ENCODE measurements at regions not wholly inside any gene's neighbourhood (a gene's known extent, or its start where the extent isn't known, plus 50 kb on each side); places are given as distances from the start of the nearest gene placed in this dataset.

- WGBS (ENCODE audit: insufficient coverage), result 100% methylated on average over 1 of the region's 1 CpG
- CTCF ChIA-PET, result no interaction called here
Observed at GRCh38 chr5:68494771-68495170, 279.2 kb downstream of the PIK3R1 start.

GRCh38 chr5:68499987-68500386 lies 284.4 kb downstream of the PIK3R1 start:
- no CpG with 5 or more reads among the region's 4 CpGs for WGBS (ENCODE audit: insufficient coverage)
- H3K27ac Mint-ChIP-seq, result no peak overlapping the region

More at GRCh38 chr5:68494771-68495170, 279.2 kb downstream of the PIK3R1 start:
- H3K9me3 Mint-ChIP-seq (ENCODE audit: insufficient read depth), result peaks cover 11% of the 10 kb centered on the region
- no peak overlapping the region for H3K27ac Mint-ChIP-seq
- Histone ChIP-seq H3K4me1 (ENCODE audit: control insufficient read depth in 2 of 2, insufficient read depth in 2 of 2, low read length in 2 of 2) (no peaks in the 10 kb centered on the region), H3K9ac (ENCODE audit: low read length) (no peak overlapping the region), H3K4me2 (replicated peaks; ENCODE audit: low read depth, low read length, poor library complexity, severe bottlenecking) (no peak overlapping the region), H3K9me3 (ENCODE audit: control extremely low read depth in 1 of 3, control insufficient read depth in 2 of 3, insufficient read depth in 1 of 3, low read length in 2 of 3) (peaks cover 3 to 22% (median 18%) of the 10 kb centered on the region in 3 donors), H3K27me3 (replicated peaks in 1 of 4; ENCODE audit: control extremely low read depth in 1 of 4, control insufficient read depth in 3 of 4, insufficient read depth in 4 of 4, low read length in 3 of 4) (no peaks in the 10 kb centered on the region), H3K27ac (ENCODE audit: low read length in 2 of 2) (no peak overlapping the region), H3K79me2 (ENCODE audit: control insufficient read depth, insufficient read depth, low read length) (no peaks in the 10 kb centered on the region), H2AFZ (ENCODE audit: insufficient read depth, low read depth, low read length, poor library complexity, severe bottlenecking) (no peak overlapping the region), H4K20me1 (ENCODE audit: control insufficient read depth, insufficient read depth, low read length, poor library complexity, severe bottlenecking) (no peaks in the 10 kb centered on the region), H3K36me3 (replicated peaks in 1 of 2; ENCODE audit: control extremely low read depth in 1 of 2, control insufficient read depth in 1 of 2, extremely low read depth in 1 of 2, insufficient read depth in 2 of 2, low read length in 1 of 2) (no peaks in the 10 kb centered on the region), H3K4me3 (ENCODE audit: control extremely low read depth in 1 of 5, extremely low read depth in 1 of 5, insufficient read depth in 1 of 5, low read depth in 2 of 5, low read length in 4 of 5) (no peak overlapping the region)
- TF ChIP-seq CTCF (IDR thresholded peaks at IDR 0.05), result no peak
- TF ChIP-seq EZH2 (IDR thresholded peaks at IDR 0.05; ENCODE audit: borderline replicate concordance, insufficient read depth, low read depth, low read length, poor library complexity, severe bottlenecking), result no peak
- POLR2A ChIA-PET, result no interaction called here
- DNase-seq (no peak), ATAC-seq (ENCODE audit: low read depth) (no peak)
- H3K4me1 Mint-ChIP-seq, result no peaks in the 10 kb centered on the region
- no peaks in the 10 kb centered on the region for H3K27me3 Mint-ChIP-seq
- intact Hi-C loops (cut with micrococcal nuclease), result no loop called here
- no peak overlapping the region for H3K4me3 Mint-ChIP-seq

More at GRCh38 chr5:68499987-68500386, 284.4 kb downstream of the PIK3R1 start:
- CTCF ChIA-PET, result no interaction called here
- Mint-ChIP-seq H3K27me3 (no peaks in the 10 kb centered on the region), H3K9me3 (ENCODE audit: insufficient read depth) (peaks cover 13% of the 10 kb centered on the region), H3K4me1 (no peaks in the 10 kb centered on the region), H3K4me3 (no peak overlapping the region)
- Histone ChIP-seq H3K4me1 (ENCODE audit: control insufficient read depth in 2 of 2, insufficient read depth in 2 of 2, low read length in 2 of 2) (no peaks in the 10 kb centered on the region), H3K9ac (ENCODE audit: low read length) (no peak overlapping the region), H3K27me3 (replicated peaks in 1 of 4; ENCODE audit: control extremely low read depth in 1 of 4, control insufficient read depth in 3 of 4, insufficient read depth in 4 of 4, low read length in 3 of 4) (no peaks in the 10 kb centered on the region), H3K9me3 (ENCODE audit: control extremely low read depth in 1 of 3, control insufficient read depth in 2 of 3, insufficient read depth in 1 of 3, low read length in 2 of 3) (peaks cover 3 to 22% (median 21%) of the 10 kb centered on the region in 3 donors), H4K20me1 (ENCODE audit: control insufficient read depth, insufficient read depth, low read length, poor library complexity, severe bottlenecking) (no peaks in the 10 kb centered on the region), H3K27ac (ENCODE audit: low read length in 2 of 2) (no peak overlapping the region), H3K36me3 (replicated peaks in 1 of 2; ENCODE audit: control extremely low read depth in 1 of 2, control insufficient read depth in 1 of 2, extremely low read depth in 1 of 2, insufficient read depth in 2 of 2, low read length in 1 of 2) (no peaks in the 10 kb centered on the region), H3K4me3 (ENCODE audit: control extremely low read depth in 1 of 5, extremely low read depth in 1 of 5, insufficient read depth in 1 of 5, low read depth in 2 of 5, low read length in 4 of 5) (no peak overlapping the region), H2AFZ (ENCODE audit: insufficient read depth, low read depth, low read length, poor library complexity, severe bottlenecking) (no peak overlapping the region), H3K79me2 (ENCODE audit: control insufficient read depth, insufficient read depth, low read length) (no peaks in the 10 kb centered on the region), H3K4me2 (replicated peaks; ENCODE audit: low read depth, low read length, poor library complexity, severe bottlenecking) (no peak overlapping the region)
- ATAC-seq (ENCODE audit: low read depth), result no peak
- intact Hi-C loops (cut with micrococcal nuclease), result no loop called here
- no peak for DNase-seq
- TF ChIP-seq CTCF (IDR thresholded peaks at IDR 0.05) (no peak), EZH2 (IDR thresholded peaks at IDR 0.05; ENCODE audit: borderline replicate concordance, insufficient read depth, low read depth, low read length, poor library complexity, severe bottlenecking) (no peak)
- POLR2A ChIA-PET, result no interaction called here
